ENCODE measurements at regions not wholly inside any gene's neighbourhood (a gene's known extent, or its start where the extent isn't known, plus 50 kb on each side); places are given as distances from the start of the nearest gene placed in this dataset.

DNA sequence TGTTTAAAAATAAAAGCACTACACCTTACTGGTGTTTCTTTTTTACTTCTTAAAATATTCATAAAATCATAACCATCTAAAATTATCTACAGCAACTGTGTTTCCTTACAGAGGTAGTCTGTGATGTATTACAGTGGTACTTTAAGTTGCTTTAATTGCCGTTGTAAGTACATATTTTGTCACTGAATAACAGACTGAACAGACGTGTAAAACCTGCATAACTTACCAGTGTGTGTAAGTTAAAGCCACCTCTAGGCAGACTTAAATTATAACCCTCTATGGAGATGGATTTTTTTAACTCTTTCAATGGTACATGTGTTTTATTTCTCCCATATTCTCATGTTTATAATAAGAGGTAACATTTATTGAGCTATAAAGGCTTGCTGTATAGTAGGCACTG is 166.8 kb downstream of the NR4A2 start (continued):
- TF ChIP-seq HDAC6 (IDR thresholded peaks at IDR 0.05; ENCODE audit: low read depth, low read length) (no peak), KDM5A (IDR thresholded peaks at IDR 0.05; ENCODE audit: low read length) (no peak), SRF (IDR thresholded peaks at IDR 0.05; ENCODE audit: low read depth, low read length) (no peak), CBX5 (IDR thresholded peaks at IDR 0.05; ENCODE audit: low read depth, low read length) (no peak), TCF12 (IDR thresholded peaks at IDR 0.05; ENCODE audit: low read depth, low read length) (no peak), TAF7 (optimal IDR thresholded peaks at IDR 0.05; ENCODE audit: borderline replicate concordance, low read depth, low read length) (no peak), BRCA1 (IDR thresholded peaks at IDR 0.05; ENCODE audit: low read depth, low read length) (no peak), JUN (IDR thresholded peaks at IDR 0.05; ENCODE audit: low read depth, low read length) (no peak)

Measured in H1 (cell line).